ENCODE measurements at regions not wholly inside any gene's neighbourhood (a gene's known extent, or its start where the extent isn't known, plus 50 kb on each side); places are given as distances from the start of the nearest gene placed in this dataset.
"Not testable (repeated sequence)": the region's sequence is repeated elsewhere in the genome, so short reads cannot be mapped to it uniquely, and the experiment has no call there.

DNA sequence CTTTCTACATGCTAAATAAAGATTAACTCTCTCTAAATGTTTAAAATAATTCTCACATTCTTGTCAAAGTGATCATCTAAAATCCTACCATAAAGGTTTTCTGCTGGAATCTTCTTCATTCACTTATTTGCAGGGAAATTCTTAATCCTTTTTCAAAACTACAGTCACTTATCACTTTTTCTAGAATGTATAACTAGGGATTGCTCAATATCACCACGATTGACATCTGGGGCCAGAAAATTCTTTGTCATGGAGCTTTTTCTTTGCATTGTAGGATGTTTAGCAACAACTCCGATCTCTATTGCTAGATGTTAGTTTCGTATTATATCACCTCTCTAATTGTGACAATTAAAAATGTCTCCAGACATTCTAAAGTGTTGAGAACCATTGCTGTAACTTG lies 344.9 kb upstream of the PIK3R1 start:
- TF ChIP-seq POLR2AphosphoS5 (IDR thresholded peaks at IDR 0.05) (no peak), POLR2A (IDR thresholded peaks at IDR 0.05) (no peak), EP300 (IDR thresholded peaks at IDR 0.05) (no peak)
- TF ChIP-seq, protein P1, sequence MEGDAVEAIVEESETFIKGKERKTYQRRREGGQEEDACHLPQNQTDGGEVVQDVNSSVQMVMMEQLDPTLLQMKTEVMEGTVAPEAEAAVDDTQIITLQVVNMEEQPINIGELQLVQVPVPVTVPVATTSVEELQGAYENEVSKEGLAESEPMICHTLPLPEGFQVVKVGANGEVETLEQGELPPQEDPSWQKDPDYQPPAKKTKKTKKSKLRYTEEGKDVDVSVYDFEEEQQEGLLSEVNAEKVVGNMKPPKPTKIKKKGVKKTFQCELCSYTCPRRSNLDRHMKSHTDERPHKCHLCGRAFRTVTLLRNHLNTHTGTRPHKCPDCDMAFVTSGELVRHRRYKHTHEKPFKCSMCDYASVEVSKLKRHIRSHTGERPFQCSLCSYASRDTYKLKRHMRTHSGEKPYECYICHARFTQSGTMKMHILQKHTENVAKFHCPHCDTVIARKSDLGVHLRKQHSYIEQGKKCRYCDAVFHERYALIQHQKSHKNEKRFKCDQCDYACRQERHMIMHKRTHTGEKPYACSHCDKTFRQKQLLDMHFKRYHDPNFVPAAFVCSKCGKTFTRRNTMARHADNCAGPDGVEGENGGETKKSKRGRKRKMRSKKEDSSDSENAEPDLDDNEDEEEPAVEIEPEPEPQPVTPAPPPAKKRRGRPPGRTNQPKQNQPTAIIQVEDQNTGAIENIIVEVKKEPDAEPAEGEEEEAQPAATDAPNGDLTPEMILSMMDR (IDR thresholded peaks at IDR 0.05) = no peak
- no peak overlapping the region for H3K4me3 ChIP-seq
- WGBS, 5 donors = 66 to 75% (median 69%) methylated on average over 3 of the region's 3 CpGs
- H3K27ac ChIP-seq = no peak overlapping the region
- DNase-seq = no peak
- intact Hi-C loops (cut with DNase I; ENCODE audit: low total_unique reads) = no loop called here
- no peaks in the 10 kb centered on the region for H3K9me3 ChIP-seq
- H3K27me3 ChIP-seq = no peaks in the 10 kb centered on the region
- H3K36me3 ChIP-seq = no peaks in the 10 kb centered on the region
- H3K4me1 ChIP-seq = peaks cover 0 to 8% (median 0%) of the 10 kb centered on the region in 4 donors

DNA sequence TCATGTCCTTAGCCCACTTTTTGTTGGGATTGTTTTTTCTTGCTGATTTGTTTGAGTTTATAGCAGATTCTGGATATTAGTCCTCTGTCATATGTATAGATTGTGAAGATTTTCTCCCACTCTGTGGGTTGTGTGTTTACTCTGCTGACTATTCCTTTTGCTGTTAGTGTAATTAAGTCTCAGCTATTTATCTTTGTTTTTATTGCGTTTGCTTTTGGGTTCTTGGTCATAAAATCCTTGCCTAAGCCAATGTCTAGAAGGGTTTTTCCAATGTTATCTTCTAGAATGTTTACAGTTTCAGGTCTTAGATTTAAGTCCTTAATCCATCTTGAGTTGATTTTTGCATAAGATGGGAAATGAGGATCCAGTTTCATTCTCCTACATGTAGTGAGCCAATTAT lies 351.2 kb upstream of the PIK3R1 start:
- intact Hi-C loops (cut with DNase I; ENCODE audit: low total_unique reads); H3K4me3 ChIP-seq; H3K27ac ChIP-seq; H3K27me3 ChIP-seq; H3K4me1 ChIP-seq; H3K9me3 ChIP-seq; H3K36me3 ChIP-seq; DNase-seq: not testable (repeated sequence)
- 17 to 45% (median 36%) methylated on average over 1 of the region's 1 CpG for WGBS, 5 donors

DNA sequence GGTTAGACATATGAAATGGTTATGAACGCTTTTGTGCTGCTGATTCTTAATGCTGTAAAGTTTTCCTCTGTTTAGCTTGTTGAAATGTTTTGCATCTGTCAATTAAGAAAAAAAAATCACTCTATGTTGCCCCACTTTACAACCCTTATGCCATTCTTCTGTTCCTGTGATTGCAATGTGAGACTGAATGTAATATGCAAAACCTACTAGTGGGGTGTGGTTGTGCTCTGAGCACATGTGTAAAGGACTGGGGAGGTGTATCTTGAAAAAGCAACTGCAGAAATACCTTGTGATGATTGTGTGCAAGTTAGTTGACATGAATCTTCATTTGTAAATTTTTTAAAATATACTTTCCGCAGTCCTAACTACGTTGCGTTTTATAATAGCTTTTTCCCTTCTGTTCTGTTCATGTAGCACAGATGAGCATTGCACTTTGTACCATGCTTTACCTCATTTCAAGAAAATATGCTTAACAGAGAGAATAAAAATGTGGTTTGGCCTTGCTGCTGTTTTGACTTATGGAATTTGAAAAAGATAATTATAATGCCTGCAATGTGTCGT lies 357.0 kb upstream of the PIK3R1 start:
- DNase-seq = no peak
- Histone ChIP-seq H3K27me3 (no peaks in the 10 kb centered on the region), H3K4me1 (no peaks in the 10 kb centered on the region), H3K27ac (no peak overlapping the region), H3K4me3 (no peak overlapping the region), H3K36me3 (no peaks in the 10 kb centered on the region), H3K9me3 (no peaks in the 10 kb centered on the region)
- intact Hi-C loops (cut with DNase I; ENCODE audit: low total_unique reads) = no loop called here
- TF ChIP-seq POLR2A (IDR thresholded peaks at IDR 0.05) = no peak
- WGBS, 5 donors = 81 to 96% (median 91%) methylated on average over 5 of the region's 5 CpGs

DNA sequence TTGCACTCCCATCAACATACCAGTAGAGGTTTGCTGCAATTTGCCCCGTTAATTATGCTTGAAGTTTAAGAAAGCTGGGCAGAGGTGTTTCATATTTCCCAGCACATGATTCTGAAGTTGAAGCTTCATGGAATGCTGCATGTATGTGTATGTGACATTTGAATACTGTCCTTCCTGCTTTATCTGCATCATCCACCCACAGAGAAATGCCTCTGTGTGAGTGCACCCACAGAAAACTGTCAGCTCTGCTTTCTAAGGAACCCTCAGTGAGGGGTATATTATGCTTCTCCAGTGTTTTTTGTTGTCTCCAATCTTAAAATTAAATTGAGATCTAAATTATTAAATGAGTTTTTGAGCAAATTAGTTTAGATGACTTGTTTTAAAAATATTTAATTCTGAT lies 358.1 kb upstream of the PIK3R1 start:
- Histone ChIP-seq H3K36me3 (no peaks in the 10 kb centered on the region), H3K4me1 (no peaks in the 10 kb centered on the region), H3K27me3 (no peaks in the 10 kb centered on the region), H3K4me3 (no peak overlapping the region), H3K9me3 (no peaks in the 10 kb centered on the region), H3K27ac (no peak overlapping the region)
- intact Hi-C loops (cut with DNase I; ENCODE audit: low total_unique reads) = no loop called here
- TF ChIP-seq EP300 (IDR thresholded peaks at IDR 0.05) (no peak), POLR2AphosphoS5 (IDR thresholded peaks at IDR 0.05) (no peak), POLR2A (IDR thresholded peaks at IDR 0.05) (no peak)
- TF ChIP-seq, protein P1 (IDR thresholded peaks at IDR 0.05) = no peak
- 95 to 100% (median 97%) methylated on average over 1 of the region's 1 CpG for WGBS, 5 donors
- DNase-seq = no peak

DNA sequence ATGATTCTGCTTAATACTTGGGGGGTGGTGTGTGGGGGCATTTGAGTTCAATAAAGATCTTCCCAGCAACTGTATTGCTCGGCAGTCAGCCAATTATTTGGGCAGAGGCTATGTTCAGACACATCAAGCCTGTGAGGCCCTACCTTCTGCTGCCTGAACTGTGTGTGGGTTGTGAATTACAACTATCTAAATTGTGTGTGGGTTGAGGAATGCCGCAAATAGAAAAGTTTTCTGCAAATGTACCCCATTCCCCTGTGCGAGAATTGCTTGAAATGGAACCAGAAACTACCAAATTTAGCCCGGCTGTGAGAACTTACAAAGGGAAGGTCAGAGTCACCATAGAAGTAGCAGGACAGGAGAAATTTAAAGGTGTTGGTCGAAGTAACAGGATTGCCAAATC lies 360.0 kb upstream of the PIK3R1 start:
- Histone ChIP-seq H3K27ac (no peak overlapping the region), H3K4me1 (no peaks in the 10 kb centered on the region), H3K4me3 (no peak overlapping the region), H3K27me3 (no peaks in the 10 kb centered on the region), H3K9me3 (no peaks in the 10 kb centered on the region), H3K36me3 (no peaks in the 10 kb centered on the region)
- no peak for TF ChIP-seq POLR2A (IDR thresholded peaks at IDR 0.05)
- TF ChIP-seq, protein P1 (IDR thresholded peaks at IDR 0.05) = no peak
- TF ChIP-seq EP300 (IDR thresholded peaks at IDR 0.05) = no peak
- TF ChIP-seq POLR2AphosphoS5 (IDR thresholded peaks at IDR 0.05) = no peak
- 81 to 91% (median 89%) methylated on average over 5 of the region's 5 CpGs for WGBS, 5 donors
- DNase-seq = no peak
- intact Hi-C loops (cut with DNase I; ENCODE audit: low total_unique reads) = no loop called here

DNA sequence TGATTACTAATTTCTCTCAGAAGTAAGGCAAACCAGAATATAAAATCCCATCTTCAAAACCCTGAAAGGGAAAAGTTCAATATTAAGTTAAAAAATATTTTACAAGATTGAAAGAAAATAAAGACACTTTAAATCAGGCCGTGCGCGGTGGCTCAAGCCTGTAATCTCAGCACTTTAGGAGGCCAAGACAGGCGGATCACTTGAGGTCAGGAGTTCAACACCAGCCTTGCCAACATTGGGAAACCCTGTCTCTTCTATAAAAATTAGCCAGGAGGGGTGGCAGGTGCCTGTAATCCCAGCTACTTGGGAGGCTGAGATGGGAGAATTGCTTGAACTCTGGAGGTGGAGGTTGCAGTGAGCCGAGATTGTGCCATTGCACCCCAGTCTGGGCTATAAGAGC lies 364.6 kb upstream of the PIK3R1 start:
- WGBS, 5 donors = 89 to 96% (median 94%) methylated on average over 5 of the region's 5 CpGs
- H3K9me3 ChIP-seq; H3K36me3 ChIP-seq; H3K27me3 ChIP-seq; intact Hi-C loops (cut with DNase I; ENCODE audit: low total_unique reads); DNase-seq; H3K4me1 ChIP-seq; H3K4me3 ChIP-seq; H3K27ac ChIP-seq: not testable (repeated sequence)

All from stomach (tissue), 8 donors.